Spleen (tissue), 11 donors: ENCODE measurements at regions not wholly inside any gene's neighbourhood (a gene's known extent, or its start where the extent isn't known, plus 50 kb on each side); places are given as distances from the start of the nearest gene placed in this dataset.

Experiments
- DNase-seq: peaks from one replicate; pipeline ENCODE4 v3.0.0-alpha.2; 2020
- H3K27ac ChIP-seq, 8 donors: fragments of 200-600 bp; sonication (generic) in 7 of 8; 1 replicate in 4 of 8; 2 replicates in 4 of 8; pipeline versions ENCODE4 v1.5.0 to v1.8.0; 2016 to 2021; ENCODE audit warnings: inconsistent platforms in 4 of 8, mild to moderate bottlenecking in 4 of 8, moderate library complexity in 1 of 8
- H3K27me3 ChIP-seq, 7 donors: fragments of 200-600 bp; sonication (generic) in 6 of 7; replicated peaks in 1 of 7; 1 replicate in 4 of 7; 2 replicates in 3 of 7; pipeline versions ENCODE4 v1.5.0 to v1.8.0; 2016 to 2021; ENCODE audit warnings: inconsistent platforms in 3 of 7, mild to moderate bottlenecking in 1 of 7
- H3K36me3 ChIP-seq, 6 donors: fragments of 200-600 bp; sonication (generic) in 5 of 6; 1 replicate in 4 of 6; 2 replicates in 2 of 6; pipeline versions ENCODE4 v1.5.0 to v1.8.0; 2016 to 2021; ENCODE audit warnings: inconsistent platforms in 2 of 6
- H3K4me1 ChIP-seq, 6 donors: fragments of 200-600 bp; sonication (generic) in 5 of 6; 1 replicate in 3 of 6; 2 replicates in 3 of 6; pipeline versions ENCODE4 v1.5.0 to v1.8.0; 2016 to 2021; ENCODE audit warnings: inconsistent platforms in 3 of 6
- H3K4me3 ChIP-seq, 8 donors: fragments of 200-600 bp; sonication (generic) in 7 of 8; 1 replicate in 4 of 8; 2 replicates in 4 of 8; pipeline versions ENCODE4 v1.5.0 to v1.8.0; 2016 to 2021; ENCODE audit warnings: inconsistent platforms in 4 of 8, mild to moderate bottlenecking in 4 of 8, moderate library complexity in 2 of 8
- H3K9me3 ChIP-seq, 8 donors: fragments of 200-600 bp; sonication (generic) in 7 of 8; 1 replicate in 4 of 8; 2 replicates in 4 of 8; pipeline versions ENCODE4 v1.5.0 to v1.8.0; 2016 to 2021; ENCODE audit warnings: inconsistent platforms in 4 of 8
- POLR2A ChIP-seq, 3 donors: fragments of 450-650 bp; IDR thresholded peaks; one replicate each; pipeline ENCODE4 v1.5.1; 2017; ENCODE audit warnings: antibody characterized with exemption in 3 of 3, mild to moderate bottlenecking in 1 of 3
- POLR2AphosphoS5 ChIP-seq, 3 donors: sonication (generic); formaldehyde crosslinking; IDR thresholded peaks; one replicate each; pipeline ENCODE4 v1.5.1; 2017; ENCODE audit warnings: antibody characterized with exemption in 3 of 3
- WGBS, 5 donors: extraction: QIAGEN DNeasy Blood & Tissue Kit in 3 of 5; methylation state at CpG; one replicate each; pipeline versions ENCODE4 v1.1.5 to v1.1.7; 2013 to 2018; 5-methylcytosine and 5-hydroxymethylcytosine counted together
- intact Hi-C: fragments of 100-400 bp; cut with DNase I; formaldehyde crosslinking; loops from one replicate; pipeline ENCODE4 v1.15.0; 2023; ENCODE audit warnings: low total_unique reads
- TF ChIP-seq, protein P1 (sequence below), 11 experiments: fragments of 200-600 bp in 7 of 11; fragments of 450-650 bp in 4 of 11; sonication (generic) in 4 of 11; IDR thresholded peaks in 8 of 11; conservative IDR thresholded peaks in 3 of 11; 1 replicate in 7 of 11; 2 replicates in 4 of 11; pipeline versions ENCODE4 v1.4.0 to v1.8.0; 2016 to 2021; ENCODE audit warnings: antibody characterized with exemption in 11 of 11, inconsistent platforms in 4 of 11, mild to moderate bottlenecking in 1 of 11
- donor health status: healthy with polysubstance abuse.
- donor health status: DM: no; HTN: no; CAD: no; lungs with moderate emphysema.
- donor health status: DM: no; HTN: no; CAD: no.
- donor health status: Bipolar disorder and iron deficiency.
- donor health status: healthy.
- donor health status: DM: no; HTN: no; CAD: no.
- donor health status: DM: yes; HTN: yes; CAD: no.

DNA sequence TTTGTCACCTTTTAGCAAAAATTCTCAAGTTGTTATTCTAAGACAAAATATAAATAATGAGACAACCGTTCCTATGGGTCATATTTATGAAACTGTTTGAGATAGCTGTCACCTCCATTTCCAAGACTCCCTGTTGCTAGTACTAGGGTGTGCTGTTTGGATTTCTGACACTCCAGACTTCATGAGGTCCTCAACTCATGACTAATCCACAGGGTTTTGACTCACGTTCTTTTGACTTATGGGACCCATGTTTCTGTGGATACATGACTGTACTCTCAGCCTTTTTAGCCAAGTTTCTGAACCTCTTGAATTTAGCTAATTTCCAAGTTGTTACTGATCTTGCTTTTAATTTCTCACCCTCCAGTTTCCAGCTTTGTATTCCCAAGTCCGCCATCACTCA, 178.7 kb upstream of the FAM98A start:
- intact Hi-C loops: no loop called here
- H3K27me3 ChIP-seq: no peaks in the 10 kb centered on the region

DNA sequence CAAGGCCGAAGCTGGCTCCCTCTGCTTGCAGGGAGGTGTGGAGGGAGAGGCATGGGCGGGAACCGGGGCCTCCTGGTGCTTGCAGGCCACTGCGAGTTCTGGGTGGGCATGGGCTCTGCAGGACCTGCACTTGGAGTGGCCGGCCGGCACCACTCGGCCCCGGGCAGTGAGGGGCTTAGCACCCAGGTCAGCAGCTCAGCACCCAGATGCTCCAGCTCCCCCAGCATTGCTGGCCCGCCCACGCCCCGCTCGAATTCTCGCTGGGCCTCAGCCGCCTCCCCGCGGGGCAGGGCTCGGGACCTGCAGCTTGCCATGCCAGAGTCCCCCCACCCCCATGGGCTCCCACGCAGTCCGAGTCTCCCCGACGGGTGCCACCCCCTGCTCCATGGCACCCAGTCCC, 176.2 kb upstream of the FAM98A start:
- H3K36me3 ChIP-seq: no peaks in the 10 kb centered on the region
- H3K4me3 ChIP-seq: no peak overlapping the region
- 90 to 98% (median 93%) methylated on average over 11 to 21 of the region's 21 CpGs for WGBS, 5 donors
- H3K4me1 ChIP-seq: no peaks in the 10 kb centered on the region
- TF ChIP-seq, protein P1, sequence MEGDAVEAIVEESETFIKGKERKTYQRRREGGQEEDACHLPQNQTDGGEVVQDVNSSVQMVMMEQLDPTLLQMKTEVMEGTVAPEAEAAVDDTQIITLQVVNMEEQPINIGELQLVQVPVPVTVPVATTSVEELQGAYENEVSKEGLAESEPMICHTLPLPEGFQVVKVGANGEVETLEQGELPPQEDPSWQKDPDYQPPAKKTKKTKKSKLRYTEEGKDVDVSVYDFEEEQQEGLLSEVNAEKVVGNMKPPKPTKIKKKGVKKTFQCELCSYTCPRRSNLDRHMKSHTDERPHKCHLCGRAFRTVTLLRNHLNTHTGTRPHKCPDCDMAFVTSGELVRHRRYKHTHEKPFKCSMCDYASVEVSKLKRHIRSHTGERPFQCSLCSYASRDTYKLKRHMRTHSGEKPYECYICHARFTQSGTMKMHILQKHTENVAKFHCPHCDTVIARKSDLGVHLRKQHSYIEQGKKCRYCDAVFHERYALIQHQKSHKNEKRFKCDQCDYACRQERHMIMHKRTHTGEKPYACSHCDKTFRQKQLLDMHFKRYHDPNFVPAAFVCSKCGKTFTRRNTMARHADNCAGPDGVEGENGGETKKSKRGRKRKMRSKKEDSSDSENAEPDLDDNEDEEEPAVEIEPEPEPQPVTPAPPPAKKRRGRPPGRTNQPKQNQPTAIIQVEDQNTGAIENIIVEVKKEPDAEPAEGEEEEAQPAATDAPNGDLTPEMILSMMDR (IDR thresholded peaks at IDR 0.05 in 8 of 11, conservative IDR thresholded peaks at IDR 0.05 in 3 of 11): no peak
- TF ChIP-seq POLR2A (IDR thresholded peaks at IDR 0.05): no peak
- no peak for TF ChIP-seq POLR2AphosphoS5 (IDR thresholded peaks at IDR 0.05)
- intact Hi-C loops: no loop called here
- H3K27ac ChIP-seq: no peak overlapping the region
- no peak for DNase-seq
- peaks cover 0 to 7% (median 0%) of the 10 kb centered on the region in 8 donors for H3K9me3 ChIP-seq
- no peaks in the 10 kb centered on the region for H3K27me3 ChIP-seq

More for the DNA sequence above, 178.7 kb upstream of the FAM98A start:
- 83 to 93% (median 84%) methylated on average over 3 of the region's 3 CpGs for WGBS, 5 donors
- no peak for DNase-seq
- H3K27ac ChIP-seq: no peak overlapping the region
- no peak overlapping the region for H3K4me3 ChIP-seq
- no peaks in the 10 kb centered on the region for H3K4me1 ChIP-seq
- H3K9me3 ChIP-seq: peaks cover 0 to 7% (median 0%) of the 10 kb centered on the region in 8 donors
- no peaks in the 10 kb centered on the region for H3K36me3 ChIP-seq
- TF ChIP-seq, protein P1 (IDR thresholded peaks at IDR 0.05 in 8 of 11, conservative IDR thresholded peaks at IDR 0.05 in 3 of 11): no peak
- TF ChIP-seq POLR2A (IDR thresholded peaks at IDR 0.05): no peak
- TF ChIP-seq POLR2AphosphoS5 (IDR thresholded peaks at IDR 0.05): no peak

- Histone ChIP-seq H3K4me3 (no peak overlapping the region), H3K4me1 (no peaks in the 10 kb centered on the region), H3K27ac (no peak overlapping the region), H3K36me3 (no peaks in the 10 kb centered on the region), H3K27me3 (no peaks in the 10 kb centered on the region), H3K9me3 (peaks cover 0 to 2% (median 0%) of the 10 kb centered on the region in 8 donors)
- TF ChIP-seq, protein P1 (IDR thresholded peaks at IDR 0.05 in 8 of 11, conservative IDR thresholded peaks at IDR 0.05 in 3 of 11): no peak
- TF ChIP-seq POLR2A (IDR thresholded peaks at IDR 0.05) (no peak), POLR2AphosphoS5 (IDR thresholded peaks at IDR 0.05) (no peak)
- DNase-seq: no peak
- 79 to 91% (median 86%) methylated on average over 2 of the region's 2 CpGs for whole genome bisulfite sequencing, 5 donors
- intact Hi-C loops: no loop called here
Measured at GRCh38 chr2:33770023-33770422, 170.9 kb upstream of the FAM98A start.

DNA sequence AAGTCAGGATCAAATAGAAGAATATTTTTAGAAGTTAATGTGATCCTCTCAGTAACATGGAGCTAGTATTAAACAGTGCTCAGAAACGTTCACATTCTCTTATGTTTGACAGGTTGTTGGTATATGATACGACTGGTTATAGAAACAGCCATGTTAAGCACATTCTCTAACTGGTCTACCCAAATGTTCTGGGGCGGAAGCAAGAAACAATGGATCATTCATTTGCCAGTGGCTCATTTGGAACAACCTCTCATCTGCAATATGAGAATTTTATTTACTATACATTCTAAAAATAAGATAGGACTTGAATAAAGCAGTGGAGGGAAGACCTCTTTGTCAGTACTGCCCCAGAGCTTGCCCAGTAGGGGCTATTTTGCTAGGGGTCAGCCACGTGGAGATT, 167.1 kb upstream of the FAM98A start:
- Histone ChIP-seq H3K4me3 (no peak overlapping the region), H3K9me3 (peaks cover 0 to 6% (median 0%) of the 10 kb centered on the region in 8 donors), H3K27ac (no peak overlapping the region), H3K36me3 (no peaks in the 10 kb centered on the region), H3K27me3 (no peaks in the 10 kb centered on the region), H3K4me1 (no peaks in the 10 kb centered on the region)
- intact Hi-C loops: no loop called here
- TF ChIP-seq, protein P1 (IDR thresholded peaks at IDR 0.05 in 8 of 11, conservative IDR thresholded peaks at IDR 0.05 in 3 of 11): no peak
- TF ChIP-seq POLR2A (IDR thresholded peaks at IDR 0.05): no peak
- no peak for TF ChIP-seq POLR2AphosphoS5 (IDR thresholded peaks at IDR 0.05)
- no peak for DNase-seq
- WGBS, 5 donors: 72 to 83% (median 76%) methylated on average over 4 of the region's 4 CpGs
